ENCODE measurements at regions not wholly inside any gene's neighbourhood (a gene's known extent, or its start where the extent isn't known, plus 50 kb on each side); places are given as distances from the start of the nearest gene placed in this dataset.

- H3K36me3 ChIP-seq (ENCODE audit: control insufficient read depth in 4 of 4, insufficient read depth in 3 of 4, low read depth in 1 of 4, low read length in 3 of 4), result no peaks in the 10 kb centered on the region
- no peak overlapping the region for H3K9ac ChIP-seq (ENCODE audit: low read depth in 1 of 2, low read length in 2 of 2)
- TF ChIP-seq YY1 (IDR thresholded peaks at IDR 0.05), result no peak
- TF ChIP-seq MAX (IDR thresholded peaks at IDR 0.05), result no peak
- no peak for TF ChIP-seq JUND (IDR thresholded peaks at IDR 0.05)
- TF ChIP-seq FOXA2 (IDR thresholded peaks at IDR 0.05), result no peak
- no peak overlapping the region for H3K4me3 ChIP-seq (ENCODE audit: low read depth in 1 of 3, low read length in 3 of 3)
- WGBS, result 73% methylated on average over 13 of the region's 13 CpGs
- no peaks in the 10 kb centered on the region for H3K4me1 ChIP-seq (ENCODE audit: control insufficient read depth in 4 of 4, insufficient read depth in 4 of 4, low read length in 3 of 4)
- H3K27ac ChIP-seq (ENCODE audit: low read depth in 1 of 2, low read length in 2 of 2), result no peak overlapping the region
- no peaks in the 10 kb centered on the region for H3K9me3 ChIP-seq (ENCODE audit: control insufficient read depth in 4 of 4, low read length in 3 of 4)
- no peaks in the 10 kb centered on the region for H3K27me3 ChIP-seq (ENCODE audit: control insufficient read depth in 4 of 4, insufficient read depth in 4 of 4, low read length in 3 of 4)
- no peak for DNase-seq (ENCODE audit: low spot score)
Measured at GRCh38 chr1:5244631-5245285, 590.3 kb downstream of the AJAP1 start.

- Histone ChIP-seq H3K36me3 (ENCODE audit: control insufficient read depth in 4 of 4, insufficient read depth in 3 of 4, low read depth in 1 of 4, low read length in 3 of 4) (no peaks in the 10 kb centered on the region), H3K4me1 (ENCODE audit: control insufficient read depth in 4 of 4, insufficient read depth in 4 of 4, low read length in 3 of 4) (no peaks in the 10 kb centered on the region), H3K9me3 (ENCODE audit: control insufficient read depth in 4 of 4, low read length in 3 of 4) (peaks cover 0 to 2% (median 0%) of the 10 kb centered on the region in 4 donors), H3K4me3 (ENCODE audit: low read depth in 1 of 3, low read length in 3 of 3) (no peak overlapping the region), H3K27ac (ENCODE audit: low read depth in 1 of 2, low read length in 2 of 2) (no peak overlapping the region), H3K9ac (ENCODE audit: low read depth in 1 of 2, low read length in 2 of 2) (no peak overlapping the region), H3K27me3 (ENCODE audit: control insufficient read depth in 4 of 4, insufficient read depth in 4 of 4, low read length in 3 of 4) (no peaks in the 10 kb centered on the region)
- DNase-seq (ENCODE audit: low spot score), result no peak
- no peak for TF ChIP-seq ATF3 (IDR thresholded peaks at IDR 0.05)
- TF ChIP-seq MAX (IDR thresholded peaks at IDR 0.05), result no peak
- no peak for TF ChIP-seq REST (IDR thresholded peaks at IDR 0.05)
- TF ChIP-seq JUND (IDR thresholded peaks at IDR 0.05), result no peak
- TF ChIP-seq NR2F2 (IDR thresholded peaks at IDR 0.05), result no peak
- TF ChIP-seq TAF1 (conservative IDR thresholded peaks at IDR 0.05), result no peak
- TF ChIP-seq HNF4A (conservative IDR thresholded peaks at IDR 0.05), result no peak
- TF ChIP-seq EGR1 (IDR thresholded peaks at IDR 0.05; ENCODE audit: low read depth in 2 of 2), result no peak
- no peak for TF ChIP-seq YY1 (IDR thresholded peaks at IDR 0.05)
- WGBS, result 58% methylated on average over 5 of the region's 5 CpGs
Measured at GRCh38 chr1:5242850-5243249, 588.4 kb downstream of the AJAP1 start.

- 62% methylated on average over 5 of the region's 5 CpGs for WGBS
- Histone ChIP-seq H3K4me1 (ENCODE audit: control insufficient read depth in 4 of 4, insufficient read depth in 4 of 4, low read length in 3 of 4) (no peaks in the 10 kb centered on the region), H3K4me3 (ENCODE audit: low read depth in 1 of 3, low read length in 3 of 3) (no peak overlapping the region), H3K9ac (ENCODE audit: low read depth in 1 of 2, low read length in 2 of 2) (no peak overlapping the region), H3K9me3 (ENCODE audit: control insufficient read depth in 4 of 4, low read length in 3 of 4) (peaks cover 0 to 2% (median 0%) of the 10 kb centered on the region in 4 donors), H3K36me3 (ENCODE audit: control insufficient read depth in 4 of 4, insufficient read depth in 3 of 4, low read depth in 1 of 4, low read length in 3 of 4) (no peaks in the 10 kb centered on the region), H3K27me3 (ENCODE audit: control insufficient read depth in 4 of 4, insufficient read depth in 4 of 4, low read length in 3 of 4) (no peaks in the 10 kb centered on the region), H3K27ac (ENCODE audit: low read depth in 1 of 2, low read length in 2 of 2) (no peak overlapping the region)
- no peak for TF ChIP-seq EGR1 (IDR thresholded peaks at IDR 0.05; ENCODE audit: low read depth in 2 of 2)
- TF ChIP-seq RXRA (IDR thresholded peaks at IDR 0.05), result no peak
- TF ChIP-seq ATF3 (IDR thresholded peaks at IDR 0.05), result no peak
- TF ChIP-seq FOXA1 (IDR thresholded peaks at IDR 0.05), result no peak
- TF ChIP-seq RAD21 (IDR thresholded peaks at IDR 0.05), result no peak
- no peak for TF ChIP-seq GABPA (IDR thresholded peaks at IDR 0.05 in 1 of 2, conservative IDR thresholded peaks at IDR 0.05 in 1 of 2)
- TF ChIP-seq FOXA2 (IDR thresholded peaks at IDR 0.05), result no peak
- no peak for TF ChIP-seq CTCF (IDR thresholded peaks at IDR 0.05; ENCODE audit: low read depth, low read length, missing input control)
- TF ChIP-seq TAF1 (conservative IDR thresholded peaks at IDR 0.05), result no peak
- no peak for TF ChIP-seq MAX (IDR thresholded peaks at IDR 0.05)
- TF ChIP-seq HNF4A (conservative IDR thresholded peaks at IDR 0.05), result no peak
- no peak for DNase-seq (ENCODE audit: low spot score)
Measured at GRCh38 chr1:5239911-5240310, 585.5 kb downstream of the AJAP1 start.
